Fibroblast of lung (primary cell): ENCODE measurements at regions not wholly inside any gene's neighbourhood (a gene's known extent, or its start where the extent isn't known, plus 50 kb on each side); places are given as distances from the start of the nearest gene placed in this dataset.

Experiments
- DNase-seq, 2 donors: peaks; one replicate each; pipeline versions ENCODE4 v3.0.0 to v3.0.0-alpha.2; 2010; ENCODE audit warnings: low read depth in 2 of 2
- H2AFZ ChIP-seq: 2 replicates; pipeline ENCODE4 v1.5.1; 2012; ENCODE audit warnings: low read length, control low read depth, inconsistent platforms
- H3K27ac ChIP-seq: 2 replicates; pipeline ENCODE4 v1.5.1; 2011; ENCODE audit warnings: low read length, control low read depth; ENCODE audit not compliant: insufficient read depth
- H3K27me3 ChIP-seq: 2 replicates; pipeline ENCODE4 v1.5.1; 2011; ENCODE audit warnings: mild to moderate bottlenecking, low read length; ENCODE audit not compliant: control insufficient read depth, insufficient read depth
- H3K36me3 ChIP-seq: 2 replicates; pipeline ENCODE4 v1.5.1; 2011; ENCODE audit warnings: low read length; ENCODE audit not compliant: control insufficient read depth, insufficient read depth
- H3K4me1 ChIP-seq: 2 replicates; pipeline ENCODE4 v1.5.1; 2011; ENCODE audit warnings: low read length; ENCODE audit not compliant: control insufficient read depth, insufficient read depth; ENCODE audit errors: extremely low read depth
- H3K4me2 ChIP-seq: 2 replicates; pipeline ENCODE4 v1.5.1; 2011; ENCODE audit warnings: low read length, control low read depth; ENCODE audit not compliant: insufficient read depth; ENCODE audit errors: extremely low read depth
- H3K4me3 ChIP-seq, 4 experiments: fragments of 200-600 bp in 1 of 4; sonication (generic) in 1 of 4; replicated peaks in 1 of 4; 2 replicates each; pipeline ENCODE4 v1.5.1; 2011 to 2016; ENCODE audit warnings: low read length in 4 of 4, low read depth in 3 of 4, mild to moderate bottlenecking in 3 of 4, control low read depth in 2 of 4, inconsistent platforms in 1 of 4, mixed read lengths in 1 of 4; ENCODE audit not compliant: insufficient read depth in 1 of 4; ENCODE audit errors: control extremely low read depth in 1 of 4
- H3K79me2 ChIP-seq: 2 replicates; pipeline ENCODE4 v1.5.1; 2012; ENCODE audit warnings: mild to moderate bottlenecking, low read length, inconsistent platforms; ENCODE audit not compliant: control insufficient read depth, insufficient read depth
- H3K9ac ChIP-seq: 2 replicates; pipeline ENCODE4 v1.5.1; 2011; ENCODE audit warnings: mild to moderate bottlenecking, low read length, control low read depth; ENCODE audit not compliant: insufficient read depth
- H3K9me3 ChIP-seq: 2 replicates; pipeline ENCODE4 v1.5.1; 2012; ENCODE audit warnings: low read depth, low read length; ENCODE audit not compliant: control insufficient read depth, insufficient read depth
- H4K20me1 ChIP-seq: 2 replicates; pipeline ENCODE4 v1.5.1; 2011; ENCODE audit warnings: low read length; ENCODE audit not compliant: control insufficient read depth, insufficient read depth; ENCODE audit errors: extremely low read depth
- EZH2 ChIP-seq: IDR thresholded peaks from 2 replicates; pipeline ENCODE4 v1.5.1; 2012; ENCODE audit warnings: low read length, control low read depth, mild to moderate bottlenecking; ENCODE audit errors: missing control alignments
- TF ChIP-seq, protein P1 (sequence below), 2 donors: IDR thresholded peaks in 1 of 2; conservative IDR thresholded peaks in 1 of 2; 1 replicate in 1 of 2; 2 replicates in 1 of 2; pipeline ENCODE4 v1.5.1; 2011 to 2012; ENCODE audit warnings: low read length in 2 of 2, control low read depth in 1 of 2, inconsistent platforms in 1 of 2, low read depth in 1 of 2, mild to moderate bottlenecking in 1 of 2

DNA sequence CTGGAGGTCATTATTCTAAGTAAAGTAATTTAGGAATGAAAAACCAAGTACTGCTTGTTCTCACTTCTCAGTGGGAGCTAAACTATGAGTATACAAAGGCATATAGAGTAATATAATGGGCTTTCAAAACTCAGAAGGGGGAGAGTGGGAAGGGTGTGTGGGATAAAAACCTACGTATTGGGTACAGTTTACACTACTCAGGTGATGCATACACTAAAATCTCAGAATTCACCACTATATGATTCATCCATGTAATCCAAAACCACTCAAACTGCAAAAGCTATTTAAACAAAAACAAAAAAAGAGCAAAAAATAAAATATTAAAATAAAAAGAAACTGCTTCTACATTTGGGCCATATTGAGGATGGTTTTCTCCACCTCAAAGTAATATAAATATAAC, 623.3 kb downstream of the NSUN3 start:
- no peaks in the 10 kb centered on the region for H4K20me1 ChIP-seq
- H2AFZ ChIP-seq = no peak overlapping the region
- H3K27ac ChIP-seq = no peak overlapping the region
- no peak overlapping the region for H3K4me2 ChIP-seq
- no peaks in the 10 kb centered on the region for H3K9me3 ChIP-seq
- no peaks in the 10 kb centered on the region for H3K79me2 ChIP-seq
- H3K4me1 ChIP-seq = no peaks in the 10 kb centered on the region
- no peak overlapping the region for H3K9ac ChIP-seq
- no peaks in the 10 kb centered on the region for H3K36me3 ChIP-seq
- no peak overlapping the region for H3K4me3 ChIP-seq
- DNase-seq = no peak
- no peaks in the 10 kb centered on the region for H3K27me3 ChIP-seq
- TF ChIP-seq, protein P1, sequence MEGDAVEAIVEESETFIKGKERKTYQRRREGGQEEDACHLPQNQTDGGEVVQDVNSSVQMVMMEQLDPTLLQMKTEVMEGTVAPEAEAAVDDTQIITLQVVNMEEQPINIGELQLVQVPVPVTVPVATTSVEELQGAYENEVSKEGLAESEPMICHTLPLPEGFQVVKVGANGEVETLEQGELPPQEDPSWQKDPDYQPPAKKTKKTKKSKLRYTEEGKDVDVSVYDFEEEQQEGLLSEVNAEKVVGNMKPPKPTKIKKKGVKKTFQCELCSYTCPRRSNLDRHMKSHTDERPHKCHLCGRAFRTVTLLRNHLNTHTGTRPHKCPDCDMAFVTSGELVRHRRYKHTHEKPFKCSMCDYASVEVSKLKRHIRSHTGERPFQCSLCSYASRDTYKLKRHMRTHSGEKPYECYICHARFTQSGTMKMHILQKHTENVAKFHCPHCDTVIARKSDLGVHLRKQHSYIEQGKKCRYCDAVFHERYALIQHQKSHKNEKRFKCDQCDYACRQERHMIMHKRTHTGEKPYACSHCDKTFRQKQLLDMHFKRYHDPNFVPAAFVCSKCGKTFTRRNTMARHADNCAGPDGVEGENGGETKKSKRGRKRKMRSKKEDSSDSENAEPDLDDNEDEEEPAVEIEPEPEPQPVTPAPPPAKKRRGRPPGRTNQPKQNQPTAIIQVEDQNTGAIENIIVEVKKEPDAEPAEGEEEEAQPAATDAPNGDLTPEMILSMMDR (conservative IDR thresholded peaks at IDR 0.05 in 1 of 2, IDR thresholded peaks at IDR 0.05 in 1 of 2; ENCODE audit: low read depth in 1 of 2, low read length in 2 of 2) = no peak
- no peak for TF ChIP-seq EZH2

DNA sequence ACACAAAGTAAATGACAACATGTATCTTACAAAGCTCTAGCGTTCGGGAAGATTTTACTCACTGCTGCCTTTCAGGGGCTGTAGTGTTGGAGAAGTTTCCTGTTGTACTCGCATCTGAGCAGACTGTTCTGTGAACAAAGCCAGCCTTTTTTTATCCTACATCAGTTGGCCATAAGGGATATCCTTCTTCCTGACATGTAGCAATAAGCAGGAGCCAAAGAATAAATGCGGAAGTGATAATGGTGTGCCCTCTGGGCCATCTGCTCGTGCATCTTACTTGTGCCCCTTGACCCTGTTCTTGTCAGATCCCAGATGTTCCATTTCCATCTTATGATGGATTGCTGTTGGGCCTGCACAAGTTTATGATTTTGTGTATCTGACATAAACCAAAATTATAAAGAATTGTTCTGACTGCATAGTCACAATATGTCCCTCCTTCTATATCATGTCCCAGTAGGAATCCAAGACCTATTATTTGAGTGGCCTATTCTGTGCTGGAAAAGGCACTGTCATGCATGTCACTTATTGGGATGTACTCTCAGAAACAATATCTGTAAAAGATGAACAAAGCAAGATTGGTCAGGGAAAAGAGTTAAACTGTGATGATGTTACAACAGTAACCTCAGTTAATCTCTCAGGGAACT, 631.3 kb downstream of the NSUN3 start:
- Histone ChIP-seq H3K27ac (no peak overlapping the region), H4K20me1 (no peaks in the 10 kb centered on the region), H2AFZ (no peak overlapping the region), H3K9ac (no peak overlapping the region), H3K27me3 (no peaks in the 10 kb centered on the region), H3K36me3 (no peaks in the 10 kb centered on the region), H3K4me2 (no peak overlapping the region), H3K79me2 (no peaks in the 10 kb centered on the region), H3K4me3 (no peak overlapping the region), H3K4me1 (no peaks in the 10 kb centered on the region), H3K9me3 (no peaks in the 10 kb centered on the region)
- no peak for DNase-seq
- TF ChIP-seq, protein P1 (conservative IDR thresholded peaks at IDR 0.05 in 1 of 2, IDR thresholded peaks at IDR 0.05 in 1 of 2; ENCODE audit: low read depth in 1 of 2, low read length in 2 of 2) = no peak
- no peak for TF ChIP-seq EZH2

DNA sequence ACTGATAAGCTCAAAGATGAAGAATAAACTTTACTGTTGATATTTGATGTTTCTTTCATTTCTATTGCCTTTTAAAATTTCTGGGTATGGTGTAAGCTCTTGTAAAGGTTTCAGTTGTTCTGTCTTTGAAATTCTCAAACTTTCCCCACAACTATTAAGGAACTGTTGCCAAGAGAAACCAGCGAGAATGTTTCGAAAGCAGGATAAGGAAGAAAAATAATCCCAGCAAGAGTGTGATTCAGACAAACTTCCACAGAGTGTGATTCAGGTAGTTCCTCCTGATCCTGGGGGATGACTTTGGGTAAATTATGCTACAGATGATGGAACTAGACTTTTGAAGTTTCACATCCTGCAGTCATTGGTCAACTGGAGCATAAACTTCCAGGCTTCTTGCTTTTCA, 632.0 kb downstream of the NSUN3 start:
- H3K9ac ChIP-seq = no peak overlapping the region
- H3K27me3 ChIP-seq = no peaks in the 10 kb centered on the region
- H3K27ac ChIP-seq = no peak overlapping the region
- no peaks in the 10 kb centered on the region for H4K20me1 ChIP-seq
- DNase-seq = peak in 1 of 2 donors; percentile 46
- no peaks in the 10 kb centered on the region for H3K79me2 ChIP-seq
- H3K4me2 ChIP-seq = no peak overlapping the region
- no peaks in the 10 kb centered on the region for H3K36me3 ChIP-seq
- H3K4me3 ChIP-seq = no peak overlapping the region
- H3K9me3 ChIP-seq = no peaks in the 10 kb centered on the region
- H2AFZ ChIP-seq = no peak overlapping the region
- no peak for TF ChIP-seq EZH2
- H3K4me1 ChIP-seq = no peaks in the 10 kb centered on the region
